Activated CD4-positive, alpha-beta T cell treated with anti-CD3 and anti-CD28 coated beads, Interleukin-2, amount 10 ng/mL, durations not matched to agents 24 days and 14 days (primary cell): ENCODE measurements at regions not wholly inside any gene's neighbourhood (a gene's known extent, or its start where the extent isn't known, plus 50 kb on each side); places are given as distances from the start of the nearest gene placed in this dataset.

Experiments used
- DNase-seq: peaks from one replicate; pipeline ENCODE4 v3.0.0; 2022
- H3K27ac Mint-ChIP-seq: one replicate; pipeline ENCODE4 v1.8.0; 2022; ENCODE audit warnings: mild to moderate bottlenecking, mixed read lengths
- H3K27me3 Mint-ChIP-seq: one replicate; pipeline ENCODE4 v1.8.0; 2022; ENCODE audit warnings: mixed read lengths
- H3K36me3 Mint-ChIP-seq: one replicate; pipeline ENCODE4 v1.8.0; 2022; ENCODE audit warnings: low read depth, mild to moderate bottlenecking, mixed read lengths
- H3K4me1 Mint-ChIP-seq: one replicate; pipeline ENCODE4 v1.8.0; 2021; ENCODE audit warnings: mixed read lengths
- H3K4me3 Mint-ChIP-seq: one replicate; pipeline ENCODE4 v1.8.0; 2022; ENCODE audit warnings: mild to moderate bottlenecking, moderate library complexity, mixed read lengths
- H3K9me3 Mint-ChIP-seq: one replicate; pipeline ENCODE4 v1.8.0; 2021; ENCODE audit warnings: mixed read lengths
- intact Hi-C: fragments of 100-400 bp; cut with micrococcal nuclease; formaldehyde crosslinking; loops from one replicate; pipeline ENCODE4 v1.15.1; 2023

DNA sequence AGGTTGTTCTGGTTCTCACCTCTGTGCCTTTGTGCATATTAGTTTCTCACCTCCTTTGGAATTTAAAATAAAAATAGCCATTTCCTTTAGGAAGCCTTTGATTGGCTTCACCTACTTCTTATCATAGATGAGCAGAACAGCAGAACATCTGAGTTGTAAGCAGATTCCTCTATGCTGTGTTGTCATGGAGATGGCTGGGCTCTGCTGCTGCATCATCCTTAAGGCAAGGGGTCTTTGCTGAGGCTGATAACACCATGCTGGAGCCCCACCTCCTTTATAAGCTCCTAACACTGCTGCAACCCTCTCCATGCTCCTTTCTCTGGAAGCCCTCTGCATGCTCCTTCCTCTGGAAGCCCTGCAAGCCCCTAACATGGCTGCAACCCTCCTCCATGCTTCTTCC lies 276.5 kb upstream of the TCF21 start:
- DNase-seq: no peak
- H3K4me1 Mint-ChIP-seq: no peaks in the 10 kb centered on the region
- no peaks in the 10 kb centered on the region for H3K9me3 Mint-ChIP-seq
- H3K4me3 Mint-ChIP-seq: no peak overlapping the region
- no peak overlapping the region for H3K27ac Mint-ChIP-seq
- no peaks in the 10 kb centered on the region for H3K27me3 Mint-ChIP-seq
- intact Hi-C loops: no loop called here
- H3K36me3 Mint-ChIP-seq: no peaks in the 10 kb centered on the region

DNA sequence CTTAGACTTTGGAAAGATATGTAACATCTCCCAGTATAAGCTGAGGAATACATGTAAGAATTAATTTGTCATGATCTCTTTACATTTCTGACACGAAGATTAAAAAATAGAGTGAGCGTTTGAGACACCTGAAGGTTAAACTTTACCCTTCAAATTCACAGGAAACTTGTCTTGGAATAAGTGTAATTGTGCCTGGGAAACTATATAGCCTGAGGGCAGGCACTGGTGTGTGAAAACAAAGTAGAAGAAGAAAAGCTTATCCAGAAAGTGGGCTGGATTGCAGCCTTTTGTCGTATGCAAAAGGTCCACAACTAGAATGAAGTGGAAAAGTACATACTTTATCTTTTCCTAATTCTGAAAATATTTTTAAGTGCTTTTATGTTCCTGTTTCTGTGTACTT lies 275.7 kb upstream of the TCF21 start:
- Mint-ChIP-seq H3K4me1 (no peaks in the 10 kb centered on the region), H3K4me3 (no peak overlapping the region), H3K27me3 (no peaks in the 10 kb centered on the region), H3K9me3 (no peaks in the 10 kb centered on the region), H3K36me3 (no peaks in the 10 kb centered on the region), H3K27ac (no peak overlapping the region)
- intact Hi-C loops: no loop called here
- no peak for DNase-seq

DNA sequence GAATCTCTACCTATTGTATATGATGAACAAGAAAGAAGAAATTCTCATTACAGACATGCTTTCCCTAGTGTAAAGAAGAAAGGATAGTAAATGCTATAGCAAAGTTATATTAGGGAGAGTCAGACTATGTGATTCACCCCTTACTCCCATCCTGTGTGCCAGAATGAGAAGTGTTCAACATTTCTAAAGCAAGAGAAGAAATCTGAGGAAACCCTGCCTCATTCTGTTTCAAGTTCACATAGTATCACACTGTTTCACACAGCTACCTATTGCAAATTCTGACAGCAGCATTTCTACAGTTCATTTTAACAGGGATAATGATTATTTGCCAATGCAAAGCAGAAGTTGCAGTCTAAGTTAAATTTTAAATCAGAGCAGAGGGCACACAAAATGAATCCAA lies 267.2 kb upstream of the TCF21 start:
- intact Hi-C loops: no loop called here
- no peaks in the 10 kb centered on the region for H3K36me3 Mint-ChIP-seq

DNA sequence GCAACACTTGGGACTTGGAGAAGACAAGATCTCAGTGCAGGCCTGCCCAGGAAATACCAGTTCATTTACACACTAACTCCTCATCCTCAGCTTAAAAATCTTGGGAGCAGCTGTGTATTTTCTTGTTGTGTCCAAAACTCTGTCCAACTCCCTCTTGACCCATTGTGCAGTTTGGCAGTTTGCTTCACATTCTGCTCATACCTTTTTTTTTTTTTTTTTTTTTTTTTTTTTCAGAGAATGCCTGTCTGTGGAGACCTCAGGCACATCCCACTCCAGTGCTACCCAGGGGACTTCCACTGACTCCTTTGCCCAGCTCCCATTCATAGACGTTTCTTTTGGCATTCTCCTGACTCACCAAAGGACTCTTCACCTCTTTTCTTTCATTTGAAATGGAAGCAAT lies 265.8 kb upstream of the TCF21 start:
- no peaks in the 10 kb centered on the region for H3K9me3 Mint-ChIP-seq
- H3K36me3 Mint-ChIP-seq: no peaks in the 10 kb centered on the region
- no peak for DNase-seq
- intact Hi-C loops: no loop called here
- H3K4me3 Mint-ChIP-seq: no peak overlapping the region
- no peak overlapping the region for H3K27ac Mint-ChIP-seq
- no peaks in the 10 kb centered on the region for H3K4me1 Mint-ChIP-seq
- no peaks in the 10 kb centered on the region for H3K27me3 Mint-ChIP-seq

More for the DNA sequence above, 267.2 kb upstream of the TCF21 start:
- Mint-ChIP-seq H3K9me3 (no peaks in the 10 kb centered on the region), H3K4me1 (no peaks in the 10 kb centered on the region), H3K4me3 (no peak overlapping the region), H3K27ac (no peak overlapping the region), H3K27me3 (no peaks in the 10 kb centered on the region)
- no peak for DNase-seq

DNA sequence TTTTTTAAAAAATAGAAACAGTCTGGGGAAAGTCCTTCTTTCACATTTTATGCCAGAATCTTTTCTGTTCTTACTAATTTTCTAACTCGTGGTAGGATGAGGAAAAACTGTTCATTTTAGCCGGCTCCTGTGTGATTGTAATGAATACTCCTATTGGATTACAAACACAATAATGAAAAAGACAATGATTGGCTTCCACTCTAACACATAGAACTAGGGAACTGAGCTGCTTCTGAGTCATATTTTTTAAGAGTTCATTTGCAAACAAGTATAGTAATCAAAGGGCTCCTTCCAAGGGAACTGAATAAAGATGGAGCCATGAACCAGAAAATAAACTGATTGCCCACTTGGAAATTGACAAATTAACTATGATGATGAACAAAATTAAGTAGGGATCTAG lies 265.3 kb upstream of the TCF21 start:
- no peak for DNase-seq
- H3K27ac Mint-ChIP-seq: no peak overlapping the region
- H3K4me1 Mint-ChIP-seq: no peaks in the 10 kb centered on the region
- H3K27me3 Mint-ChIP-seq: no peaks in the 10 kb centered on the region
- no peaks in the 10 kb centered on the region for H3K36me3 Mint-ChIP-seq
- intact Hi-C loops: no loop called here
- no peak overlapping the region for H3K4me3 Mint-ChIP-seq
- no peaks in the 10 kb centered on the region for H3K9me3 Mint-ChIP-seq

DNA sequence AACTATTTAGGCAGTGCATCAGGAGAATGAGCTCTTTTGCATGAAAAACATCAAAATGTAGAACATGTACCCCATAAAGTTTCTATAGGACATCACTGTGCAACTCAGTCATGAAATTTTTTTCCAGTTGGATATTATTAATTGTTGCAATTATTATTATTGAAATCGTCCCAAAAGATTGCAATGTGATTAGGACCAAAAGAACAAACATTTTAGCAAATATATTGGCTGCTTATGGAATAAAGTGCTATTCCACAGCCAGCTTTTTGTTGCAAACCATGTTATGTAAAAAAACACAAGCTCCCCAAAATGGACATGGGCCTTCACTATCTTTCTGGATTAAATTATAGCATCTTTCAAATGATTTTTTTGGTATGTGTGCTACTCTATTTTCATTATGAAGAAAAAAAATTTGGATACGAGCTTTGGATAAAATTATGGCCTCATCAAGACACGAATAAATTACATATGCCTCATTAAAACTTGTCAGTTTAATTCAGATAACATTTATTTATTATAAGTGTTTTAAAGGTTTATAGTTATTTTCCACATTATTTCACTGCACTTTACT lies 262.7 kb upstream of the TCF21 start:
- H3K27me3 Mint-ChIP-seq: no peaks in the 10 kb centered on the region
- intact Hi-C loops: no loop called here
- no peak for DNase-seq

DNA sequence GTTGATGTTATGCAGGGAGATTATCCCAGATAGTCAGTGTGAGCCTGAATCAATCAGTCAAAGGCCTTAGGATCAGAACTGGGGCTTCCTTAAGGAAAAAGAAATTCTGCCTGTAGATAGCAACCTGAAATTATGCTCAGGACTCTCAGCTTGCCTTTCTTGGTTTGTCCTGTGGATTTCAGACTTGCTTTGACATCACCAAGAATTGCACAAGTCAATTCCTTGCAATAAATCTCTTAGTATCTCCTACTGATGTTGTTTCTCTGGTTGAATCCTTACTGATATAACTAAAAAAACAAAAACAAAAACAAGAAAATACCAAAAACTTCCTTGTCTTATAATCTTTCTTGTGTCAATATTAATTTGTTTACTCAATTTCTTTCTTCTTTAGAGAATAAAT lies 258.9 kb upstream of the TCF21 start:
- H3K36me3 Mint-ChIP-seq: no peaks in the 10 kb centered on the region
- no peaks in the 10 kb centered on the region for H3K9me3 Mint-ChIP-seq
- no peak overlapping the region for H3K27ac Mint-ChIP-seq
- H3K4me3 Mint-ChIP-seq: no peak overlapping the region
- intact Hi-C loops: no loop called here
- H3K4me1 Mint-ChIP-seq: no peaks in the 10 kb centered on the region
- H3K27me3 Mint-ChIP-seq: no peaks in the 10 kb centered on the region
- no peak for DNase-seq

More for the DNA sequence above, 262.7 kb upstream of the TCF21 start:
- H3K4me1 Mint-ChIP-seq: no peaks in the 10 kb centered on the region
- no peaks in the 10 kb centered on the region for H3K36me3 Mint-ChIP-seq
- no peak overlapping the region for H3K27ac Mint-ChIP-seq
- H3K9me3 Mint-ChIP-seq: no peaks in the 10 kb centered on the region
- no peak overlapping the region for H3K4me3 Mint-ChIP-seq

DNA sequence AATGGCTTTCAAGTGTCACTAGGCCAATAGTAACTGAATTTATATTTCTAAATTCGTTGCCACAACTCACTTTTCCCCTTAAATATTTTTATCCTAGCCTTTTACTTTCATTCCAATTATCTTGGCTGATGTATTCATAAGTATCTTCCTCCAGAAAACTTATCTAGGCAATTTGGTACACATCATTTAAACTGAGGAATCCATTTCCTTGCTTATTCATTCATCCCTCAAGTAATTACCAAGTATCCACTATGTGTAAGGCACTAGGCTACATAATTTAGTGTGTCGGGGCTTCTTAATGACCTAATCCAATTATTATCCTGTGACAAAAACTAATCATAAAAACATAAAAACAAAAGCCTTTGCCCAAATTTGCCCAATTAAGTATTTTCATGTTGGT lies 258.3 kb upstream of the TCF21 start:
- Mint-ChIP-seq H3K9me3 (no peaks in the 10 kb centered on the region), H3K27ac (no peak overlapping the region), H3K27me3 (no peaks in the 10 kb centered on the region), H3K4me1 (no peaks in the 10 kb centered on the region), H3K36me3 (no peaks in the 10 kb centered on the region), H3K4me3 (no peak overlapping the region)
- no peak for DNase-seq
- intact Hi-C loops: no loop called here

DNA sequence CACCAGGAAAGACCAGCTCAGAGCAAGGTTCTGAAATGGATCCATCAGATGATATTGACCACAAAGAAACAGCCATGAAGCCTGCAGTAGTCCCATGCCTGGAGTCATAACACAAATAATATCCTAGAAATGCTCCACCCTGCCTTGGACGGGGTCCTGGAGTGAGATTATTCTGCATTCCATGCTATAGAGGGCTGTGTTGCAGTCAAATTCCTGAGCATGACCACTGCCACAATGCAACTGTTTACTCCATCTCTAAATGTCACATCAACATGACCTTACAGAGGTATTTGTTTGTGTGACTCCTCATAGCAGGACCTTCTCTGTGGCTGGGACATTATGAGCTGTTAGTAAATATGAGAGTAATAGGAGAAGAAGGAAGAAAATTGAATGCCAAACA lies 257.5 kb upstream of the TCF21 start:
- intact Hi-C loops: no loop called here
- no peak overlapping the region for H3K4me3 Mint-ChIP-seq
- no peaks in the 10 kb centered on the region for H3K36me3 Mint-ChIP-seq
- DNase-seq: no peak
- H3K27me3 Mint-ChIP-seq: no peaks in the 10 kb centered on the region
- H3K27ac Mint-ChIP-seq: no peak overlapping the region
- H3K9me3 Mint-ChIP-seq: no peaks in the 10 kb centered on the region
- H3K4me1 Mint-ChIP-seq: no peaks in the 10 kb centered on the region

DNA sequence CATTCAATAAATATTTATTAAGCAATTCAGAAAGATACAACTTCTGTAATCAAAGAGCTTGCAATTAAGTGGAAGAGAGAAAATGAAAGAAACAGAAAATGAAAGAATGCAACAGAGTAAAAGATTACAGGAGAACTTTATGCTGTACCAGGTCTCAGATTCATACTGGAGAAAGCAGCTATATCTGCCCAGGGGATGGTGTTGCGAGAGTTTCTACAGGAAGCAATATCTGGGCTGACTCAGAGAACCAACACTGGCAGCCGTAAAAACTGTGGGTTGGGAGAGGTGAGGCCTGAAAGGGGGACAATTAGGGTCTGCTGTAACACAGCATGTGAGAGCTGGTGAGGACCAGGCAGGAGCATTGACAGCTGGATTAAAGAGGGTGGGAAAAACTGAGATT lies 256.7 kb upstream of the TCF21 start:
- Mint-ChIP-seq H3K9me3 (no peaks in the 10 kb centered on the region), H3K27me3 (no peaks in the 10 kb centered on the region), H3K27ac (no peak overlapping the region), H3K4me1 (no peaks in the 10 kb centered on the region), H3K36me3 (no peaks in the 10 kb centered on the region), H3K4me3 (no peak overlapping the region)
- no peak for DNase-seq
- intact Hi-C loops: no loop called here

DNA sequence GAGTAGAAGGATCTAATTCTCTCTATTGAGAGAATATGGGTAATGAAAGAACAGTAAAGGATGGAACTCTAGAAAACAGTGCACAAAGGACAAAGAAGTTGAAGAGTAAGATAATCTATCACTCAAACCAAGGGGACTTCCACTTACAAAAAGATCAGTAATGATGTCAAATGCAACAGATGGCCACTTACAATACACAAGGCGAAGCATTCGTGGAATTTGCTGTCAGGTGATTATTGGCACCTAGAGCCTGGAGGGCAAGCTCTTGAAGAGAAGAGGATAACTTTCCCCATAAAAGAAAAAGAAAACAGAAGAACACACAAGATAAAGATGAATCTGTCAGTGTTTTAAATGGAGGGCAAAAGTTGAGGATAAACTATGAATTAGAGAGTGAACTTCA lies 256.0 kb upstream of the TCF21 start:
- no peak overlapping the region for H3K4me3 Mint-ChIP-seq
- intact Hi-C loops: no loop called here
- H3K4me1 Mint-ChIP-seq: no peaks in the 10 kb centered on the region
- no peak overlapping the region for H3K27ac Mint-ChIP-seq
- DNase-seq: no peak
- H3K36me3 Mint-ChIP-seq: no peaks in the 10 kb centered on the region
- no peaks in the 10 kb centered on the region for H3K27me3 Mint-ChIP-seq
- H3K9me3 Mint-ChIP-seq: no peaks in the 10 kb centered on the region

DNA sequence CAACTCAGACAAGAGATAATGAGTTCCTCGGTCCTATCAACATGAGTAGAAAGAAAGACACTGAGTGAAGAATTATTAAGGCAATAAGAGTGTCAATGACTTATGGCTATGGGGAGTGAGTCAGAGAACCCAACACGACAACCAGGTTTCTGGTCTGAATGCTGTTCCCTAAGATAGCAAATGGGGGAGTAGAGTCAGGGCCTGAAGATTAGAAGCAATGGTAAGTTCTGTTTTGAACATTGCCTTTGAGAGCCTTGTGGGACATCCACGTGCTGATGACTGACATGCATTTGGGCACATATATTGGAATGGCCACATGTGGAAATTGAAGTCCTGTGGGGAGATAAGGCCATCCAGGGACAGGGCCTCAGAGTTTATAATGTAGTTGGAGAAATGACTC lies 254.4 kb upstream of the TCF21 start:
- intact Hi-C loops: no loop called here
- Mint-ChIP-seq H3K4me3 (no peak overlapping the region), H3K9me3 (peaks cover 5% of the 10 kb centered on the region)

DNA sequence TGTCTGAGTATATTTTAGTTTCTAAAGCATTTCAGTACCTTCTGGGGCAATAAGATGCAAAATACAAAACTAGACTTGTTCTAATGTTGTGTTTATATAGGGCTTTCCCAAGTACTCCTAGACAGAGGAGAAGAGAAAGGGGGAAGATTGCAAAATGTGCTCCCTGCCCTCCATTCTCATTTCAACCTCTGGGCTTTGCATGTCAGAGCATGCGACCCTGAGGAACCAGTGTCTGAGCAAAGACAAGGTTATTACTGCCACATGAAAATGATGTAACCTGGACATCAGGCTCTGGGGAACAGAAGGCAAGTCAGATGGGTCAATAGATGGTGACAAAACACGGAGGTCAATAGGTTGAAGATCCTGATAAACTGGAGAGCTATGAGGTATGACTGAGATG lies 253.5 kb upstream of the TCF21 start:
- no peak overlapping the region for H3K27ac Mint-ChIP-seq
- DNase-seq: no peak
- H3K9me3 Mint-ChIP-seq: peaks cover 5% of the 10 kb centered on the region
- H3K4me1 Mint-ChIP-seq: no peaks in the 10 kb centered on the region
- H3K36me3 Mint-ChIP-seq: no peaks in the 10 kb centered on the region
- no peak overlapping the region for H3K4me3 Mint-ChIP-seq
- intact Hi-C loops: no loop called here
- H3K27me3 Mint-ChIP-seq: no peaks in the 10 kb centered on the region

More for the DNA sequence above, 254.4 kb upstream of the TCF21 start:
- Mint-ChIP-seq H3K27me3 (no peaks in the 10 kb centered on the region), H3K36me3 (no peaks in the 10 kb centered on the region), H3K27ac (no peak overlapping the region), H3K4me1 (no peaks in the 10 kb centered on the region)
- DNase-seq: no peak

DNA sequence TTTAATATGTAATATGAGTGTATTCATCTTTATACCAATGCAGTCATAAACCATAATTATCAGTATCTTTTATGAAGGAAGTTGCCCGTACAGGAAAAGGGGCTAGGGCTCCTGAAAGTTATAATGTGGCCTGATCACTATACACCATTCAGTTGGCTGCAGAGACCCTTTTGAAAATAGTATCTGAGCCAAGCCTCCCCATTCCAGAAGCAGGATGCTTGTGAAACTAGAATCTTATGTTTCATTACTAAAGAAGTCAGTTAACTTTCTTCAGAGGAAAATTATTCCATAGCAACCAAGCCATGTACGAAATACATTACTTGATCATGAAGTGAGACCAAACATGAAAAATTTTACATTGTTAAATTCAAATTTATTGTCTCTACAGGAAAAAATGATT lies 251.5 kb upstream of the TCF21 start:
- Mint-ChIP-seq H3K27me3 (no peaks in the 10 kb centered on the region), H3K27ac (no peak overlapping the region), H3K36me3 (no peaks in the 10 kb centered on the region), H3K4me1 (no peaks in the 10 kb centered on the region), H3K9me3 (peaks cover 5% of the 10 kb centered on the region), H3K4me3 (no peak overlapping the region)
- DNase-seq: no peak
- intact Hi-C loops: no loop called here

DNA sequence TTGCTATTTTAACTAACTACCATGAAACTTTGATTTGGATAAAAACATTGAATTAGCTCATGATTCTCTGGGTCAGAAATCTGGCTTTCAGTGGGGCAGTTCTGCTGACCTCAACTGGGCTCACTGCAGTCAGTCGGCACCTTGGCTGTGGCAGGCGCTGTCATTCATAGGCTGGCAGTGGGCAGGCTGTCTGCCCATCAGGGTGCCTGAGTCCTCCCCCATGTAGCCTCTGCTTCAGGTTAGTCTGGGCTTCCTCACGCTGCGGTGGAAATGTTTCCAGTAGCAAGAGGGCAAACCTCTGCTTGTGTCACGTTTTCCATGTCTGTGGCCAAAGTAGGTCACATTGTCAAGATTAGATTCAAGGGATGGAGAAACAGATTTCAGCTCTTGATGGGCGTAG lies 251.0 kb upstream of the TCF21 start:
- intact Hi-C loops: no loop called here
- Mint-ChIP-seq H3K27ac (no peak overlapping the region), H3K36me3 (no peaks in the 10 kb centered on the region), H3K9me3 (peaks cover 5% of the 10 kb centered on the region), H3K4me1 (no peaks in the 10 kb centered on the region), H3K4me3 (no peak overlapping the region), H3K27me3 (no peaks in the 10 kb centered on the region)
- no peak for DNase-seq
